Upper lobe of right lung (tissue), 1 donor: ENCODE measurements at regions not wholly inside any gene's neighbourhood (a gene's known extent, or its start where the extent isn't known, plus 50 kb on each side); places are given as distances from the start of the nearest gene placed in this dataset.
A peak's percentile ranks its signal among the peaks of the same experiment; 100 is the strongest.
"Not testable (repeated sequence)": the region's sequence is repeated elsewhere in the genome, so short reads cannot be mapped to it uniquely, and the experiment has no call there.

Experiments
- ATAC-seq: fragments of 200-7000 bp; cut with Tn5 transposase; one replicate; pipeline ENCODE4 v1.9.1; 2020; ENCODE audit warnings: mild to moderate bottlenecking, moderate library complexity
- DNase-seq: peaks from one replicate; pipeline ENCODE4 v3.0.0-alpha.2; 2020
- H3K27ac ChIP-seq: fragments of 200-600 bp; one replicate; pipeline ENCODE4 v1.8.0; 2022
- H3K27me3 ChIP-seq: fragments of 200-600 bp; one replicate; pipeline ENCODE4 v1.8.0; 2022; ENCODE audit warnings: mild to moderate bottlenecking
- H3K36me3 ChIP-seq: fragments of 200-600 bp; one replicate; pipeline ENCODE4 v1.8.0; 2022
- H3K4me1 ChIP-seq: fragments of 200-600 bp; one replicate; pipeline ENCODE4 v1.8.0; 2022
- H3K4me3 ChIP-seq: fragments of 200-600 bp; one replicate; pipeline ENCODE4 v1.8.0; 2022; ENCODE audit warnings: mild to moderate bottlenecking
- H3K9me3 ChIP-seq: fragments of 200-600 bp; one replicate; pipeline ENCODE4 v1.8.0; 2022
- CTCF ChIP-seq: fragments of 200-600 bp; IDR thresholded peaks from one replicate; pipeline ENCODE4 v1.8.0; 2022; ENCODE audit warnings: antibody characterized with exemption
- intact Hi-C: fragments of 100-400 bp; cut with DNase I; formaldehyde crosslinking; loops from one replicate; pipeline ENCODE4 v1.11.0; 2022
- donor health status: DM: no; HTN: yes; CAD: no; lungs with severe emphysema.

- Histone ChIP-seq H3K36me3 (no peaks in the 10 kb centered on the region), H3K4me3 (no peak overlapping the region), H3K27ac (no peak overlapping the region), H3K9me3 (no peaks in the 10 kb centered on the region), H3K4me1 (no peaks in the 10 kb centered on the region), H3K27me3 (no peaks in the 10 kb centered on the region)
- no peak for TF ChIP-seq CTCF
- intact Hi-C loops, result no loop called here
- ATAC-seq (no peak), DNase-seq (no peak)
These were observed 80.9 kb upstream of the PARD3 start for GRCh38 chr10:34895977-34896376.

GRCh38 chr10:34895046-34895445 is 80.0 kb upstream of the PARD3 start:
- H3K27me3 ChIP-seq, H3K4me3 ChIP-seq, DNase-seq, intact Hi-C loops, H3K9me3 ChIP-seq, H3K4me1 ChIP-seq, H3K36me3 ChIP-seq, ATAC-seq, H3K27ac ChIP-seq: not testable (repeated sequence)

GRCh38 chr10:34892521-34892920 is 77.4 kb upstream of the PARD3 start:
- ATAC-seq, DNase-seq: not testable (repeated sequence)

GRCh38 chr10:34890939-34891338 is 75.8 kb upstream of the PARD3 start:
- Histone ChIP-seq H3K36me3 (no peaks in the 10 kb centered on the region), H3K4me3 (no peak overlapping the region), H3K9me3 (no peaks in the 10 kb centered on the region), H3K4me1 (no peaks in the 10 kb centered on the region), H3K27ac (no peak overlapping the region), H3K27me3 (no peaks in the 10 kb centered on the region)
- TF ChIP-seq CTCF, result no peak
- no peak for DNase-seq
- ATAC-seq, result peak; percentile 39
- intact Hi-C loops, result no loop called here

More at GRCh38 chr10:34892521-34892920, 77.4 kb upstream of the PARD3 start:
- H3K27ac ChIP-seq, H3K9me3 ChIP-seq, intact Hi-C loops, H3K27me3 ChIP-seq, H3K4me3 ChIP-seq, H3K4me1 ChIP-seq, H3K36me3 ChIP-seq: not testable (repeated sequence)

- no peak for DNase-seq
- Histone ChIP-seq H3K9me3 (no peaks in the 10 kb centered on the region), H3K4me3 (no peak overlapping the region), H3K27ac (no peak overlapping the region), H3K4me1 (no peaks in the 10 kb centered on the region), H3K36me3 (no peaks in the 10 kb centered on the region), H3K27me3 (no peaks in the 10 kb centered on the region)
- ATAC-seq, result no peak
- intact Hi-C loops, result no loop called here
- no peak for TF ChIP-seq CTCF
These were observed 74.1 kb upstream of the PARD3 start for GRCh38 chr10:34889004-34889869.

- Histone ChIP-seq H3K36me3 (no peaks in the 10 kb centered on the region), H3K27me3 (no peaks in the 10 kb centered on the region), H3K9me3 (no peaks in the 10 kb centered on the region), H3K27ac (no peak overlapping the region), H3K4me1 (no peaks in the 10 kb centered on the region), H3K4me3 (no peak overlapping the region)
- no peak for TF ChIP-seq CTCF
- ATAC-seq (no peak), DNase-seq (no peak)
- intact Hi-C loops, result no loop called here
These were observed 72.0 kb upstream of the PARD3 start for GRCh38 chr10:34886906-34887642.
